ENCODE measurements at regions not wholly inside any gene's neighbourhood (a gene's known extent, or its start where the extent isn't known, plus 50 kb on each side); places are given as distances from the start of the nearest gene placed in this dataset.

GRCh38 chr2:188795762-188796161, 178.4 kb upstream of the COL3A1 start:
- no peaks in the 10 kb centered on the region for H3K27me3 Mint-ChIP-seq (ENCODE audit: unreplicated experiment)
- H3K4me1 Mint-ChIP-seq (ENCODE audit: unreplicated experiment) = no peaks in the 10 kb centered on the region
- TF ChIP-seq CTCF (IDR thresholded peaks at IDR 0.05; ENCODE audit: unreplicated experiment) = no peak
- H3K27ac Mint-ChIP-seq (ENCODE audit: unreplicated experiment) = no peak overlapping the region
- no peak for DNase-seq (ENCODE audit: low spot score)
- no peaks in the 10 kb centered on the region for H3K36me3 Mint-ChIP-seq (ENCODE audit: low read depth, unreplicated experiment)
- no peak overlapping the region for H3K4me3 Mint-ChIP-seq (ENCODE audit: unreplicated experiment)
- no peaks in the 10 kb centered on the region for H3K9me3 Mint-ChIP-seq (ENCODE audit: unreplicated experiment)

- no peaks in the 10 kb centered on the region for H3K36me3 Mint-ChIP-seq (ENCODE audit: low read depth, unreplicated experiment)
- TF ChIP-seq CTCF (IDR thresholded peaks at IDR 0.05; ENCODE audit: unreplicated experiment) = no peak
- H3K27me3 Mint-ChIP-seq (ENCODE audit: unreplicated experiment) = no peaks in the 10 kb centered on the region
- H3K4me3 Mint-ChIP-seq (ENCODE audit: unreplicated experiment) = no peak overlapping the region
- no peaks in the 10 kb centered on the region for H3K4me1 Mint-ChIP-seq (ENCODE audit: unreplicated experiment)
- DNase-seq (ENCODE audit: low spot score) = no peak
- no peak overlapping the region for H3K27ac Mint-ChIP-seq (ENCODE audit: unreplicated experiment)
- no peaks in the 10 kb centered on the region for H3K9me3 Mint-ChIP-seq (ENCODE audit: unreplicated experiment)
Measured at GRCh38 chr2:188797371-188797770, 176.8 kb upstream of the COL3A1 start.

- H3K9me3 Mint-ChIP-seq (ENCODE audit: unreplicated experiment) = no peaks in the 10 kb centered on the region
- no peaks in the 10 kb centered on the region for H3K4me1 Mint-ChIP-seq (ENCODE audit: unreplicated experiment)
- no peak overlapping the region for H3K4me3 Mint-ChIP-seq (ENCODE audit: unreplicated experiment)
- TF ChIP-seq CTCF (IDR thresholded peaks at IDR 0.05; ENCODE audit: unreplicated experiment) = no peak
- H3K27me3 Mint-ChIP-seq (ENCODE audit: unreplicated experiment) = no peaks in the 10 kb centered on the region
- H3K27ac Mint-ChIP-seq (ENCODE audit: unreplicated experiment) = no peak overlapping the region
- no peaks in the 10 kb centered on the region for H3K36me3 Mint-ChIP-seq (ENCODE audit: low read depth, unreplicated experiment)
- DNase-seq (ENCODE audit: low spot score) = no peak
Measured at GRCh38 chr2:188798159-188798558, 176.0 kb upstream of the COL3A1 start.

GRCh38 chr2:188805219-188805618, 169.0 kb upstream of the COL3A1 start:
- Mint-ChIP-seq H3K4me3 (ENCODE audit: unreplicated experiment) (no peak overlapping the region), H3K27me3 (ENCODE audit: unreplicated experiment) (no peaks in the 10 kb centered on the region), H3K9me3 (ENCODE audit: unreplicated experiment) (no peaks in the 10 kb centered on the region), H3K27ac (ENCODE audit: unreplicated experiment) (no peak overlapping the region), H3K36me3 (ENCODE audit: low read depth, unreplicated experiment) (no peaks in the 10 kb centered on the region), H3K4me1 (ENCODE audit: unreplicated experiment) (no peaks in the 10 kb centered on the region)
- no peak for DNase-seq (ENCODE audit: low spot score)
- TF ChIP-seq CTCF (IDR thresholded peaks at IDR 0.05; ENCODE audit: unreplicated experiment) = no peak

- Mint-ChIP-seq H3K9me3 (ENCODE audit: unreplicated experiment) (no peaks in the 10 kb centered on the region), H3K27me3 (ENCODE audit: unreplicated experiment) (no peaks in the 10 kb centered on the region), H3K4me3 (ENCODE audit: unreplicated experiment) (no peak overlapping the region), H3K27ac (ENCODE audit: unreplicated experiment) (no peak overlapping the region), H3K36me3 (ENCODE audit: low read depth, unreplicated experiment) (no peaks in the 10 kb centered on the region), H3K4me1 (ENCODE audit: unreplicated experiment) (no peaks in the 10 kb centered on the region)
- DNase-seq (ENCODE audit: low spot score) = no peak
- TF ChIP-seq CTCF (IDR thresholded peaks at IDR 0.05; ENCODE audit: unreplicated experiment) = no peak
Measured at GRCh38 chr2:188808947-188809355, 165.2 kb upstream of the COL3A1 start.

All from endothelial cell (in vitro differentiated cells).